HL-60 (cell line): ENCODE measurements at regions not wholly inside any gene's neighbourhood (a gene's known extent, or its start where the extent isn't known, plus 50 kb on each side); places are given as distances from the start of the nearest gene placed in this dataset.

Experiments
- CTCF ChIP-seq: IDR thresholded peaks from one replicate; pipeline ENCODE4 v1.5.1; 2011; ENCODE audit warnings: low read length, control low read depth, inconsistent platforms; ENCODE audit not compliant: insufficient read depth
- GABPA ChIP-seq: IDR thresholded peaks from 2 replicates; pipeline ENCODE4 v1.6.1; 2012; ENCODE audit warnings: low read depth
- POLR2AphosphoS5 ChIP-seq: IDR thresholded peaks from 2 replicates; pipeline ENCODE4 v1.6.1; 2012; ENCODE audit warnings: low read depth

- no peak for TF ChIP-seq CTCF
- TF ChIP-seq POLR2AphosphoS5 = no peak
- TF ChIP-seq GABPA = no peak
These were observed 244.2 kb downstream of the IPMK start for GRCh38 chr10:58023341-58024073.
